ENCODE measurements at regions not wholly inside any gene's neighbourhood (a gene's known extent, or its start where the extent isn't known, plus 50 kb on each side); places are given as distances from the start of the nearest gene placed in this dataset.

DNA sequence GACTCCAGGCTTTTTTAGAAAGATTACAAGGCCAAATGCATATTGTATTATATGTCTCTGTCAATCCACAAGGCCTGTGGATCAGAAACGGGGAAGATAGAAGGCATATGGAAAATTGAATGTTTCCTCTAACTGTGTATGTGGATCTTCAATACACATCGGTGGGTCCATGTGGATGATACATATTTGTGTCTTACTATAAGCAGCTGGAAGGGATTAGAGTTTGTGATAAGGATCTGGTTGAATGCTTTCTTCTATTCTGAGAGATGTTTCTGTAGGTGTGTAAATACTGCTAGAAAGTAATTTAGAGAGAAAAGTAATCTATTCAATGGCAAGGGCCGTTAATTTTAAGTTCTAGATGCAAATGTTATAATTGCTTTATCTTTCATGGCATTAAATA is 137.8 kb upstream of the AKR1E2 start:
- TF ChIP-seq CTCF (IDR thresholded peaks at IDR 0.05 in 4 of 5, conservative IDR thresholded peaks at IDR 0.05 in 1 of 5) (no peak), POLR2A (IDR thresholded peaks at IDR 0.05) (no peak)
